HG03135 (cell line): ENCODE measurements at regions not wholly inside any gene's neighbourhood (a gene's known extent, or its start where the extent isn't known, plus 50 kb on each side); places are given as distances from the start of the nearest gene placed in this dataset.
A peak's percentile ranks its signal among the peaks of the same experiment; 100 is the strongest.
"Not testable (repeated sequence)": the region's sequence is repeated elsewhere in the genome, so short reads cannot be mapped to it uniquely, and the experiment has no call there.

Source experiments
- ATAC-seq: cut with Tn5 transposase; IDR thresholded peaks from one replicate; pipeline ENCODE4 v1.9.1; 2021; ENCODE audit warnings: mild to moderate bottlenecking, moderate library complexity; ENCODE audit not compliant: unreplicated experiment

DNA sequence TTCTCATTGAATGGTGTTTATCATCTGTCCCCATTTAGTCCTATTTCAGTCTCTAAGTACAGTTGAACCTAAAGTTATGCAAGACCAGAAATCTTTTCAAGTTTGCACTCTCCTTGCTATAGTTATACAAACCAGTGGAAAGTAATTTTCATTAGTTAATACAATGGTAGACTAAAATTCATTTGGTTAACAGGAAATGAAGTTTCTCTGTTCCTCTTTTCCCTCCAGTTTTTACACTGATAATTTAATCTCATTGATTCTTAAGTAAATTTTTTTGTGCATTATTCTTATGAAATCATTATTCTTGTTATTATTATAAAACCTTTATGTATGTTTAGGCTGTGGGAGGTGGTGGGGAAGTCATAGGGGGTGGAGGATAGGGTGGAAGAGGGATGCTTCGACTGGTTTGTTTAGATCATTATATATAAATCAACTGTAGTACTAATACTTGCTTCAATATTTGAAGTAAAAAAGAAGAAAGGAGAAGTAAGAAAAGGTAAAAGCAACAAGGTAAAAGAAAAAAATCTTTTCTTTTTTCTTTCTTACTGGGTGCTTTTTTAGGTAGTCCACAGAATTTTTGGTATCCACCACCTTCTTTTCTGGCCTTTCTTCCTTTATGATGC lies 104.1 kb downstream of the GPR85 start:
- peak; percentile 90 for ATAC-seq

DNA sequence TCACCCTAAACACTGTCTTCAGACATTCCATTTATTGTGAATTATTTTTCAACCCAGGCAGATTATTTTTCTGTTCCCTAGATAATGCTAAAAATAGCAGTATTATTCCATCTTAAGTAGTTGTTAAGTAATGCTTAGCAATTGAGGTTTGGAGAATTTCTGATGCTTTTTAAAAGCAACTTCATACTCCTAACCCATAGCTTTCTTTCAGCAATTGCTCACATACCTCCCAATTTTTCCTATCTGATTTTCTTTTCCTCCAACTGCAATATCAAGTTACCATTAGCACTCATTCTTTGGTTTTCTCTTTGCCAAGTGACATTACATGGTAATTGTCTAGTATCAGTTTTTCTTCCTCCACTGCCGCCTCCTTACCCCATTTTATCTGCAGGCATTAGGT lies 104.7 kb downstream of the GPR85 start:
- peak; percentile 9 for ATAC-seq

DNA sequence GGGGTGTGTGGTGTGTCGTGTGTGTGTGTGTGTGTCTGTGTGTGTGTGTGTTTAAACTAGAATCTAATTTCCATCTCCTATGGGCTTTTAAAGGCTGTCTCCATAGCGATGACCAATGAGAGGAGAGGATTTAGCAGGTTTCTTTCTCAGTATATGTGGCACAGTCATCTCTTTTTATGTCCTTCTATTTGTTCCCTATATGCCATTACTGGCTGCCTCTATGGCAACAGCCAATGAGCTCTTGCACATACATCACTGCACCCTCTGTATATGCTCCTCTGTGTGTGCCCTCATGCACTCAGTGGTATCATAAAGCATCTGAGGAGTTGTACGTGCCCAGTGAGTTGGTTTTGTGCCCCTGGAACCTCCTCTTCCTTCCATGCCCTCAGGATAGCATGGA lies 107.6 kb downstream of the GPR85 start:
- not testable (repeated sequence) for ATAC-seq

DNA sequence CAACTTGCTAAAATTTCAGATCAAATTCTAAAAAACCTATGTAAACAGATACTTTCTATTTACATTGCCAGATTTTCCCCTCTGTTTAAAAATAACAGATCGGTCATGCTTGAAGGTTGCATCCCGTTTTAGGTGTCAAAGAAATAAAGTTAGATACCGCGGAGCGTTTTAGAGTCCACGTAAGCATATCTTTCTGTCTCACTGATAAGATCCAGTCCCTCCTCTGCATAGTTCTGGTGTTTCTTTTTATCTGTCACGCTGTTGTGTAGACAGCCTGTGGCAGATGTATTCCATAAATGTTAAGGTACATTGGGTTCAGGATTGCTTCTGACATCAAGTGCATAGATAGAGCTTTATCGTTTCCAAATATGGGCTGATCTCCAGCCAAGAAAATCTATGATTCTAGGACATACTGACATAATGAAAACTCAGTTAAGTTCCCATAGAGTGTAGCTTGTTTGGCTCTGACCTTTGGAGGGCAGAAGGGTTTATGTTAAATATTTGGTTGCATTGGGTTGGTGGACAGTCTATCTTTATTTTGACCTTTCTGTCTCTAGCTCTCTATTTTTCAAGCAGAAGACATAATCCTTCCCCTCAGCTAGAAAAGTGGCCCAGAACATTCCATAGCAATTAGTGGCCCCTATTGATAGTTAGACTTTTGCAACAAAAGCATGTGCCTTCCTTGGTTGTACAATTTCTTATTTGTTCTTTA lies 109.2 kb downstream of the GPR85 start:
- not testable (repeated sequence) for ATAC-seq

DNA sequence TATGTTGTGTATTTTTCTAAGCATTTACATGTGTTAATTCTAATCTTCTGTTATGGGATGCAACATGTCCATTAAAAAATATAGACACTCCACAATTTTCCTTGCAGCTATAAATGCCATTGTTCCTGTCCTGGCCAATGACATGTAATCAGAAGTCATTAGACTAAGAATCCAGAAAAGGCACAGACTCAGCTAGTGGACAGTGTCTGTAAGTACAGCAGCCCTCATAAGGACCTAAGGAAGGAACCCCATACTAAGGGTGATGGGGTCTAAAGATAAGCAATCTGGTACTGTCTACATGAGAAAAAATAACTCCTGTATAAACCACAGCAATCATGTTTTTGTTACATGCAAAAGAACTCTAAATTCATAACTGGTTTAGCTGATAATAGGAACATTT lies 115.9 kb downstream of the GPR85 start:
- ATAC-seq: peak; percentile 81

DNA sequence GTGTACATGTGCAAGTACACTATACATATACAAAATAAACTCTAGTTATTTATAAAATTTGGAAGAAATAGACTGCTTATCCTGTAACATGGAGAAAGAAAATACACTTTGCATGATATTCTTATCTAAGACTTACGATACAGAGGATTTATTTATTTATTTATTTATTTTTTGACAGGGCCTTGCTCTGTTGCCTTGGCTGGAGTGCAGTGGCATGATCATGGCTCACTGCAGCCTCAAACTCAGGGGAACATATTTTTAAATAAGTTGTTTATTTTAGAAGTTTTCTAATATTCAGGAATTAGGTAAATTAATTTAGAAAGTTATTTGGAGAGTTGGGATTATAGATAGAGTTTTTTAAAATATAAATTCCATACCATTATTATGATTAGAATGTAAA lies 116.7 kb downstream of the GPR85 start:
- no peak for ATAC-seq

DNA sequence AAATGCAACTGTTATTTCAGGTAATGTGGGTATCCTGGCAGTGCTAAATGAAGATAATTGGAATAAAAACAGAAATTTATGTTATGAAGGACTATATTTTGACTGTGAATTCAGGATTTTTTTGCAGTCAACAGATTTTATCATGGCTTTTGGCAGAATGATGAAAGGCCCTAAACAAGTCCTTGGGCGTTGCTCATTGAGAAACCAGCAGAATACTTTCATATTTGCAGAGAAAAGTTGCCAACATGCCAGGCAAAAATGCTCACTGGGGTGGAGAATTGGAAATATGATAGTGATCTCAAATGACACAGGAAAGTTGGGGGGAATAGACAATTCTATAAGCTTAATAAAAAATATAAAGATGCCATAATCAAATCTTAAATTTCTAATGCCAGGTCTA lies 121.1 kb downstream of the GPR85 start:
- ATAC-seq: no peak

DNA sequence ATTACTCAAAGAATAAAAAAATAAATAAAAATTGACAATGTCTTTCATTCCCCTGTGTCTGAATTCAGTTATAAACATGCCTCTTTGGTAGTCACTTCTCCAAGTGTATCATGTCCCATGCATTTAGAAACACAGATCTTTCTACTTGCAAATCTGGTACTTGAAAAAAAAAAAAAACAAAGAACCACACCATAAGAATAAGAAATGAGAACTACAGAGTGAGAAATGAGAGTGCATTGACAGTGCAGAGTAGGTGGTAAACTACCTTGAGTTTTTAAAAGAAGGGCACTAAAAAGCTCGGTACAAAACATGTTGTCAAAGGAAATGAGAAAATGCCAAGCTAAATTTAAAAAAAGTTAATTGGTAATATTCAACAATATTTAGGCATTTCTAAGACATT lies 123.0 kb downstream of the GPR85 start:
- ATAC-seq: no peak

DNA sequence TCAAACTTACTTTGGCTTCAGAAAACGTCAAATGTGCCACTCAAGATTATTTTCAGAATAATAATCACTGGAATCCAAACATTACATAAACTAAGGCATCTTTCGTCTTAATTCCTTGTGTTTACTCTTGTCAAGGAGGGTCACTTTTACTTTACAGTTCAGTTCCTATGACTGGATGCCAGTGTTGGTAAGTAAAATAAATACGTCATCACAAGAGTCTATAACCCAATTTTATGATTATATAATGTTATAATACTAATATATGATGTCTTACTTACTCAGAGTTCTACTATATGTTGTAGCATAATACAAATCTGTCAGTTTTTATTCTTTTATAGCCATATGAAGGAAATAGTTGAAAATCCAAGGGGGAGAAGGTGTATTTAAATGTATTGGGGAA lies 123.8 kb downstream of the GPR85 start:
- no peak for ATAC-seq

DNA sequence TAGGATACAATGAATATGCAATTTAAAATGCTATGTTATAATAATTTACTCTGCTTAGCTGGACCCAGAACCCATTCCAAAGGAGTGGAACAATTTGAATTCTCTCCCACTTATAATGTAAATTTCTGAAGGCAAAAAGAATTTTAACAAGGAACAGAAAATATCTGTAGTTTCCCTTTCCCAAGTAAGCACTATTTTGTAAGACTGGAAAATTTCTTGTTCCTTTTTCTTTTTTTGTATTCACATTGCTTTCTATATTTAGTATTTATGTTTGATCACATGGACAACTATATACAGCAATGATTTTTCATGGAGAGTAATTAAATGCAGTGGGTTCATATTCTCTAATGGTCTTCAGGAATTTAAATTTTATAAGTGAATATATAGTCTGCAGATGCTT lies 127.4 kb downstream of the GPR85 start:
- ATAC-seq: no peak

DNA sequence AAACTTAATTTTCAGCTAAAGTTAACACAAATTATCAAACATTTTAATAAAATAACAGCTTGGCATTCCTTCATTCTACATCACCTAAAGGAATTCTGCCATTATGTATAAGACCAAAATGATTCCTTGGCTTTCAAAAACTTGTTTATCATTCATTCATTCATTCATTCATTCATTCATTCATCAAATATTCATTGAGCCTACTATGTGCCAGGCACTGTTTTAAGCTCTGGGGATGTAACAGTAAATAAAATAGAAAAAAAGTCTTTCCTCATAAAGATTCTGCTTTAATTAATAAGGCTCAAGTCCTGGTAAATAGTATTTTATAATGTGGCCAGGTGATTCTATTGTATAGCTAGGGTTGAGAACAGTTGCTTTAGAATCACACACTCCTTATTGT lies 127.9 kb downstream of the GPR85 start:
- ATAC-seq: no peak

DNA sequence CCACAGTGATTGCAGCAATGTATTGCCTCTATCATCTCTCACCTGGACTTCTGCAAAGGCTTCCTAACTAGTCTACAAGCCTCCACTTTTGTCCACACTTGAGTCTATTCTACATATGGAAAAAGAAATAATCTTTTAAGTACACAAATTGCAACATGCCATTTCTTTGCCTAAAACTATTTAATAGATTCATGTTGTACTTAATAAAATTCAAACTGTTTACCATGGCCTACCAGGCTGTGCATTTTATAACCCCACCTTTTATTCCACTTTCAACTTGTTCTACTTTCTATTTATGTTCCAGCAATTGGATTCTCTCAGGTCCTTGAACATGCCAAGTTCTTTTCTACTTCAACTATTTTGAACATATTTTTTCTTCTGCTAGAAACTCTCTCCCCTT lies 128.7 kb downstream of the GPR85 start:
- no peak for ATAC-seq

DNA sequence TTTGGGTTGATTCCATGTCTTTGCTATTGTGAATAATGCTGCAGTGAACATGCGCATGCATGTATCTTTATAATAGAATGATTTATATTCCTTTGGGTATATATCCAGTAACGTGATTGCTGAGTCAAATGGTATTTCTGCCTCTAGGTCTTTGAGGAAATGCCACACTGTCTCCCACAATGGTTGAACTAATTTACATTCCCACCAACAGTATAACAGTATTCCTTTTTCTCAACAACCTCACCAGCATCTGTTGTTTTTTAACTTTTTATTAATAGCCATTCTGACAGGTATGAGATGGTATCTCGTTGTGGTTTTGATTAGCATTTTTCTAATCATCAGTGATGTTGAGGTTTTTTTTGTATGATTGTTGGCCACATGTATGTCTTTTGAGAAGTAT lies 133.6 kb downstream of the GPR85 start:
- not testable (repeated sequence) for ATAC-seq

DNA sequence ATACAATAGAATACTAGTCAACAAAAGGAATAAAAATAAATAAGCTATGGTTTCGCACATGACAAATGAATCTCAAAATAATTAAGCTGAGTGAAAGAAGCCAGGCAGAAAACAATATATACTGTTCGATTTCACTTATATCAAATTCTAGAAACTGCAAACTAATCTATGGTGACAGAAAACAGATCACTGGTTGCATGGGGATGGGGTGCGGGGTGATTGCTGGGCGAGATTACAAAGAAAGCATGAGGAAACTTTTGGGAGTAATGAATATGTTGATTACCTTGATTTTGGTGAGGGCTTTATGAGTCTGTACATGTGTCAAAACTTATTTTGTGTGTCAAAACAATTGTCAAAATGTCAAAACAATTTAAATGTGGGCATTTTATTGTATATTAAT lies 135.6 kb downstream of the GPR85 start:
- no peak for ATAC-seq

DNA sequence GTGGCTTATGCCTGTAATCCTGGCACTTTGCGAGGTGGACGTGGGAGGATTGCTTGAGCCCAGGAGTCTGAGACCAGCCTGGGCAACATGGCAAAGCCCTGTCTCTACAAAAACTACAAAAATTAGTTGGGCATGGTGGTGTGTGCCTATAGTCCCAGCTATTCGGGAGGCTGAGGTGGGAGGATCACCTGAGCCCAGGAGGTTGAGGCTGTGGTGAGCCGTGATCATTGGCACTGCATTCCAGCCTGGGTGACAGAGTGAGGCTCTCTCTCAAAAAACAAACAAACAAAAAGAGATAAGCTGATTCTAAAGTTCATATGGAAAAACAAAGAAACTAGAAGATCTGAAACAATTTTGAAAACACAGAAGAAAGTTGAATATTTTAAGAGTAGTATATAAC lies 136.9 kb downstream of the GPR85 start:
- ATAC-seq: not testable (repeated sequence)

DNA sequence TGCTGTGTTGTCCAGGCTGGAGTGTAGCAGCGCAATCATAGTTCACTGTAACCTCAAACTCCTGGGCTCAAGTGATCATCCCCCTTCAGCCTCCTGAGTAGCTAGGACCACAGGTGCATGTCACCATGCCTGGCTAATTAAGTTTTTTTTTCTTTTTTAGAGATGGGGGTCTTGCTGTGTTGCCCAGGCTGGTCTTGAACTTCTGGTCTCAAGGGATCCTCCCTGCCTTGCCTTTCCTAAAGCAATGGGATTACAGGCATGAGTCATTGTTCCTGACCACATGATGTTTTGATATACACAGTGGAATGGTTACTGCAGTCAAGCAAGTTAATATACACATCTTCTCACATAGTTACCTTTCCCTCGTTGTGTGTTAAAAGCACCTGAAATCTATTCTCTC lies 140.3 kb downstream of the GPR85 start:
- no peak for ATAC-seq

DNA sequence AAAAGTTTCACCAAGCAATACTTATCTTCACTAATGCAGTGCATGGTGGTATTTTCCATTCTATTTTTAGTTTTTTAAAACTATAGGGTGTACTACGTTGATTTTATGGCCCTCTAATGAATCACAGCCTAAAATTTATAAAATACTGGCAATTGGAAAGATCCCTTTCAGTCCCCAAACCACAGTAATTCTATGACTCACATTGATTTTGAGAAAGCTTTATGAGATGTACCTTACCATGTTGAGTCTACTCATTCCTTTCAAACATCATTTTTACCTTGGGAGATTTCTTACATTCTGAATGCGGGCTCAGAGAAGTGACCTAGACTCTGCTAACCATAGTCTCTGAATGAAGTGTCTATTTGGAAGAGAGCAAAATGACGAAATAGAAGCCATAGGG lies 141.6 kb downstream of the GPR85 start:
- no peak for ATAC-seq

DNA sequence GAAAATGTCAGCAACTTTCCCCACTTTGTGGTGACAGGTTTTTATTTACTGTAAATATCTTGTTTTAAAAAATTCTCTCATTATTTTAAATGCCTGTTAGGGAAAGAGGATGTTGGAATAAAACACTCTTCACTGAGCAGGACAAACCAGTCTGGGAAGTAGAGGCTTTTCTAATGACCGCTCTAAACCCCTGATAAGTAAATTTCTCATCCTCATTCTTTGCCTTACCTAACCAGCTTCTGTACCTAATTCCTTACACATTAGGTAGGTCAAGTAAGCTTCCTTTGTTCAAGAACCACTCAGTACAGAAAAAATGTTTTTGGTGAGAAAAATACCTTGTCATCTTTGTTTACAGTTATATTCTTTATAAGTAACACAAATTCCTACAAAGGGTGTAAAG lies 143.6 kb downstream of the GPR85 start:
- no peak for ATAC-seq

DNA sequence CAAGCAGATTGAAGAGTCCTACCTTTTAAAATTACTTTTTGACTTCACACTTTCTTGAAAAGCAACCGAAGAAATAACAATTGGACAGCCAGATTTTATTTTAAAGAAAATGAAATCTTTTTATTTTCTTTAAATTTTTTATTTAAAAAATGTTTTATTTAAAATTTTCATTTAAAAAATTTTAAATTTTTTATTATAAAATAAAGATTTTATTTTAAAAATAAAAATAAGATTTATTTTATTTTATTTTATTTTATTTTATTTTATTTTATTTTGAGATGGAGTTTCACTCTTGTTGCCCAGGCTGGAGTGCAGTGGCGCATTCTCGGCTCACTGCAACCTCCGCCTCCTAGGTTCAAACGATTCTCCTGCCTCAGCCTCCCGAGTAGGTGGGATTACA lies 144.5 kb downstream of the GPR85 start:
- not testable (repeated sequence) for ATAC-seq

DNA sequence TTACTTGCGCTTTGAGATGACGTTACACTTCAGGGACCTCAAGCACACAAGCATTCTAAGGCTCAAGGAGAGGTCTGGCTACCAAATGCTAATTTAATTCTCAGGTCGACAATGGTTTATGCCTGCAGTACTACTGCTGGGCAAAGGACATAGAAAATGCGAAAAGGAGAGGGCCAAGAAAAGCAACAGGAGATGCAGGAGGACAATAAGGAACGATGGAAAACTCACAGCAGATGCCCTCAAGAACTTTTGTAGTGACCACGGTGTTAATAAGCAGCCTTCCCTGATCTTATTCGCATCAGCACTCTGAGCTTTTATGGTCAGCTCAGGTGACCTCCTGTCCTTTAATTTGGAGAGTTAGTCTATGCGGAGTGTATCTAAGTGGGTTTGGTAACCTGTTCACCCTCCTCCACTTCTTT lies 146.3 kb downstream of the GPR85 start:
- ATAC-seq: peak; percentile 49

DNA sequence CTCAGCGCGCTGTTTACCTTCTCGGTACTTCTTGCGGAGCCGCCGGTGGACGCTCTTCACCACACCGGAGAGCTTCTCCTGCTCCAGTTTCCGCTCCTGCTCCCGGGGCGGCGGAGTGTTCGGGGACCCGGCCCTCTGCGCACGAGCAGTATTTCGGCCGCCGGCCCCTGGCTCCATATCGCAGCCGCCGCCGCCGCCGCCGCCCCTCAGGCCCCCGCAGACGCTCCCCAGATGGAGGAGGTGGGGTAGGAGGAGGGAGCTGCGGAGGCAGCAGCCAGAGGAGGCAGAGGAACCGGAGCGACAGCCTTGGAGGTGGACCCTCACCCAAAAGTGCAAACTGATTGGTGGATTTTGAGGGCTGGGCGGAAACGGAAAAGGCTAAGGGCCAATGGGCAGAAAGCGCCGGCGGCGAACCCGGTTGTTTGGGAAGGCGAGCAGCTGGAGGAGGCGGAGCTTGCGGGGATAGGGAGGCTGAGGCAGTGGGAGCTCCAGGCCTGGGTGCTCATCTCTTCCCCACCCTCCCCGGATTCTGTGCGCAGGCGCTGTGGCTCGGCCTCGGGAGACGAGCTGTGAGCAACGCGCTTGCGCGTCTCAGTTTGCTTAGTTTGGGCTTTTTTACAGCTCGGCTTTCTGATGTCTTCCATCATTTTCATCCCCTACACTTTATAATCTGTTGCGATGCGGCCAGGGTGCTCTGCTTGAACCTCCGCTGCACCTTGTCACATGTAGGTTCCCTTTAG lies 146.9 kb downstream of the GPR85 start:
- peak; percentile 98 for ATAC-seq
